Kidney (tissue), 13 donors: ENCODE measurements at regions not wholly inside any gene's neighbourhood (a gene's known extent, or its start where the extent isn't known, plus 50 kb on each side); places are given as distances from the start of the nearest gene placed in this dataset.

Experiments used
- DNase-seq, 5 donors: peaks; one replicate each; pipeline ENCODE4 v3.0.0-alpha.2; 2013 to 2020
- FAIRE-seq: peaks from 2 replicates; lab custom pipeline; 2012; peaks lifted over from hg19 to GRCh38; lab: Jason Lieb, UNC
- H3K27ac ChIP-seq, 2 donors: one replicate each; pipeline ENCODE4 v1.7.0; 2013; ENCODE audit warnings: low read depth in 2 of 2, low read length in 2 of 2, inconsistent platforms in 1 of 2
- H3K27me3 ChIP-seq: one replicate; pipeline ENCODE4 v1.7.1; 2013; ENCODE audit warnings: low read length, inconsistent platforms; ENCODE audit not compliant: control insufficient read depth, insufficient read depth
- H3K36me3 ChIP-seq, 3 donors: one replicate each; pipeline versions ENCODE4 v1.7.0 to v1.7.1; 2013; ENCODE audit warnings: low read length in 3 of 3, control low read depth in 1 of 3, inconsistent platforms in 1 of 3; ENCODE audit not compliant: insufficient read depth in 3 of 3, control insufficient read depth in 2 of 3
- H3K4me1 ChIP-seq, 3 donors: one replicate each; pipeline versions ENCODE4 v1.7.0 to v1.7.1; 2013; ENCODE audit warnings: low read length in 3 of 3, inconsistent platforms in 1 of 3, low read depth in 1 of 3; ENCODE audit not compliant: control insufficient read depth in 2 of 3, insufficient read depth in 2 of 3
- H3K4me3 ChIP-seq, 3 donors: one replicate each; pipeline versions ENCODE4 v1.7.0 to v1.8.1; 2013; ENCODE audit warnings: low read length in 3 of 3, control low read depth in 1 of 3, inconsistent platforms in 1 of 3
- H3K9ac ChIP-seq, 3 donors: one replicate each; pipeline versions ENCODE4 v1.7.0 to v1.7.1; 2013; ENCODE audit warnings: low read length in 3 of 3, control low read depth in 1 of 3, inconsistent platforms in 1 of 3
- H3K9me3 ChIP-seq, 3 donors: one replicate each; pipeline versions ENCODE4 v1.7.0 to v1.7.1; 2013; ENCODE audit warnings: low read length in 3 of 3, control low read depth in 1 of 3, inconsistent platforms in 1 of 3; ENCODE audit not compliant: control insufficient read depth in 2 of 3, insufficient read depth in 1 of 3
- CTCF ChIP-seq: IDR thresholded peaks from 3 replicates; pipeline ENCODE4 v1.5.1; 2012; ENCODE audit warnings: mild to moderate bottlenecking, moderate library complexity, borderline replicate concordance; ENCODE audit not compliant: insufficient read depth; ENCODE audit errors: extremely low read depth
- intact Hi-C: fragments of 100-400 bp; cut with DNase I; formaldehyde crosslinking; loops from one replicate; pipeline ENCODE4 v1.11.1; 2022
- donor health status: control.
- donor health status: control.
- donor health status: control.
- donor health status: control.
- donor health status: control.
- donor health status: DM: yes; HTN: yes; CAD: no.
- donor health status: Normal renal cell carcinoma (clear cell type).

- intact Hi-C loops = no loop called here
- no peak for TF ChIP-seq CTCF
- H3K9me3 ChIP-seq = no peaks in the 10 kb centered on the region
- FAIRE-seq = no peak
- no peak overlapping the region for H3K4me3 ChIP-seq
- H3K9ac ChIP-seq = no peak overlapping the region
- DNase-seq = no peak
- H3K36me3 ChIP-seq = no peaks in the 10 kb centered on the region
- no peaks in the 10 kb centered on the region for H3K4me1 ChIP-seq
- H3K27me3 ChIP-seq = no peaks in the 10 kb centered on the region
- H3K27ac ChIP-seq = no peak overlapping the region
Measured at GRCh38 chr9:107224252-107224651, 58.8 kb upstream of the RAD23B start.

GRCh38 chr9:107226421-107226820 is 56.7 kb upstream of the RAD23B start:
- Histone ChIP-seq H3K9ac (no peak overlapping the region), H3K36me3 (no peaks in the 10 kb centered on the region), H3K4me3 (no peak overlapping the region), H3K27me3 (no peaks in the 10 kb centered on the region), H3K27ac (no peak overlapping the region), H3K9me3 (no peaks in the 10 kb centered on the region), H3K4me1 (no peaks in the 10 kb centered on the region)
- no peak for TF ChIP-seq CTCF
- intact Hi-C loops = no loop called here
- FAIRE-seq = no peak
- DNase-seq = no peak

- Histone ChIP-seq H3K4me1 (no peaks in the 10 kb centered on the region), H3K36me3 (no peaks in the 10 kb centered on the region), H3K27me3 (no peaks in the 10 kb centered on the region), H3K27ac (no peak overlapping the region), H3K9me3 (no peaks in the 10 kb centered on the region), H3K4me3 (no peak overlapping the region), H3K9ac (no peak overlapping the region)
- FAIRE-seq = no peak
- no peak for TF ChIP-seq CTCF
- DNase-seq = no peak
- intact Hi-C loops = no loop called here
Measured at GRCh38 chr9:107227774-107228173, 55.3 kb upstream of the RAD23B start.

GRCh38 chr9:107228496-107229039 is 54.5 kb upstream of the RAD23B start:
- intact Hi-C loops = no loop called here
- Histone ChIP-seq H3K4me1 (no peaks in the 10 kb centered on the region), H3K27ac (no peak overlapping the region), H3K9me3 (no peaks in the 10 kb centered on the region), H3K9ac (no peak overlapping the region), H3K27me3 (no peaks in the 10 kb centered on the region), H3K36me3 (no peaks in the 10 kb centered on the region), H3K4me3 (no peak overlapping the region)
- DNase-seq = no peak
- no peak for TF ChIP-seq CTCF
- FAIRE-seq = no peak
